ENCODE measurements at regions not wholly inside any gene's neighbourhood (a gene's known extent, or its start where the extent isn't known, plus 50 kb on each side); places are given as distances from the start of the nearest gene placed in this dataset.
"Not testable (repeated sequence)": the region's sequence is repeated elsewhere in the genome, so short reads cannot be mapped to it uniquely, and the experiment has no call there.

DNA sequence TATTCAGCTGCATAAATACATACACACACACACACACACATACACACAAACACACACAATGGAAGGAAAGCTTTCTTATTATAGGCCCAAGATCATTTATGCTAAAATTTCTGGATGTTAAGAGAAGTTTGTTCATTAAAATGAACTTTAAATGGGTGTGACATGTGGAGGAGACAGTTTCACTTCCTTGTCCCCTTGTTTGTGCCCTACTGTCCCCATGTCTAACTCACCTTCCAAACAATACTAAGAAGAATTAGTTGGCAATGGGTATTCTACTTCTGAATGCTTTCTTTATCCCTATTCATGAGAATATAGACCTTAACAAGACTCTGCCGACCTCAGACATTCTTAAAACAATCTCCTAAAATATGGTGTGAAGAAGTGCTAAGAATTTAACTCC, 63.5 kb upstream of the NRIP1 start:
- no peak for TF ChIP-seq ZFX (IDR thresholded peaks at IDR 0.05)
- TF ChIP-seq, protein P1, sequence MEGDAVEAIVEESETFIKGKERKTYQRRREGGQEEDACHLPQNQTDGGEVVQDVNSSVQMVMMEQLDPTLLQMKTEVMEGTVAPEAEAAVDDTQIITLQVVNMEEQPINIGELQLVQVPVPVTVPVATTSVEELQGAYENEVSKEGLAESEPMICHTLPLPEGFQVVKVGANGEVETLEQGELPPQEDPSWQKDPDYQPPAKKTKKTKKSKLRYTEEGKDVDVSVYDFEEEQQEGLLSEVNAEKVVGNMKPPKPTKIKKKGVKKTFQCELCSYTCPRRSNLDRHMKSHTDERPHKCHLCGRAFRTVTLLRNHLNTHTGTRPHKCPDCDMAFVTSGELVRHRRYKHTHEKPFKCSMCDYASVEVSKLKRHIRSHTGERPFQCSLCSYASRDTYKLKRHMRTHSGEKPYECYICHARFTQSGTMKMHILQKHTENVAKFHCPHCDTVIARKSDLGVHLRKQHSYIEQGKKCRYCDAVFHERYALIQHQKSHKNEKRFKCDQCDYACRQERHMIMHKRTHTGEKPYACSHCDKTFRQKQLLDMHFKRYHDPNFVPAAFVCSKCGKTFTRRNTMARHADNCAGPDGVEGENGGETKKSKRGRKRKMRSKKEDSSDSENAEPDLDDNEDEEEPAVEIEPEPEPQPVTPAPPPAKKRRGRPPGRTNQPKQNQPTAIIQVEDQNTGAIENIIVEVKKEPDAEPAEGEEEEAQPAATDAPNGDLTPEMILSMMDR (conservative IDR thresholded peaks at IDR 0.05) = no peak
- H3K27ac ChIP-seq = no peak overlapping the region

DNA sequence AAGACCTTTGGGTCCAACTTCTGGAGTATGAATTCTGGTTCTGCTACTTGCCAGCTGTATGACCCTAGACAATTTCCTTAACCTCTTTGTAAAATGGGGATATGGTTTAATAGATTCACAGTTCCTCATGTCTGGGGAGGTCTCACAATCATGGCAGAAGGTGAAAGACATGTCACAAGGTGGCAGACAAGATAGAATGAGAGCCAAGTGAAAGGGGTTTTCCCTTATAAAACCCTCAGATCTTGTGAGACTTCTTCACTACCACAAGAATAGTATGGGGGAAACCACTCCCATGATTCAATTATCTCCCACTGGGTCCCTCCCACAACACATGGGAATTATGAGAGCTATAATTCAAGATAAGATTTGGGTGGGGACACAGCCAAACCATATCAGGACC, 63.9 kb upstream of the NRIP1 start:
- not testable (repeated sequence) for H3K27ac ChIP-seq

DNA sequence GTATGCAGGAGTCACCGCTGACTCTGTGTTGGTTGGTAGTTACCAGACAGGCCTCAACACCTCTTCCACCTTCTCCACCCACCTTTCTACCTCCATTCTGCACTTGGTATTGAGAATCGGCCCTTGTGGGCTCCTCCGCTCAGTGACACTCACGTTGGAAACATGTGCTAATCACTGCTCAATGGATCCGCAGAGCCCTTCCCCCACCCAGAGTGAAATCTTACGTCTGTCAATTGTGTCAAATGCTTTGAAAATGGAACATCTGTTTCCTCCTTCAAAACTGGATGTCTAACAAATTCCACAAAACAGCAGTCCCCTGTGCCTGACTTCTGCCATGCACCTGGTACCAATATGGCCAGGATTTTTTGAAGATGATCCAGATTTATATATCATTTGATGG, 65.5 kb upstream of the NRIP1 start:
- TF ChIP-seq, protein P1 (conservative IDR thresholded peaks at IDR 0.05) = no peak
- TF ChIP-seq ZFX (IDR thresholded peaks at IDR 0.05) = no peak
- H3K27ac ChIP-seq = no peak overlapping the region

DNA sequence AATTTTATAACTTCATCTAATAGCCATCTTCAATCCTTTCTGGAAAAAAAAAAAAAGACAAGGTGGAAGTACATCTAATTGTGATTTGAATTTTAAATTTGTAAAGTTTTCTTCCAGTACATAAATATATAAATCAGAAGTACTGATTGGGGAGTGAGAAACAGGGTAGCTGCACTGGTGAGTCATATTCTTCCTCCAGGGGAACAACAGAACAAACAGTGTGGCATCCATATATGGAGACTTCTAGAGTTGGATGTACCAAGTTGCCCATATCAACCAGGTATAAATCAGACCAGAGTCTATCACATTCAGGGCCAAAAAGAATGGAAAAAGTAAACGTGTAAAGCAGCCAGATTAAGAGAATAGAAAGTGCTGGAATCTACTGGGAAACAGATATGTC, 66.0 kb upstream of the NRIP1 start:
- TF ChIP-seq ZFX (IDR thresholded peaks at IDR 0.05) = no peak
- TF ChIP-seq, protein P1 (conservative IDR thresholded peaks at IDR 0.05) = no peak

DNA sequence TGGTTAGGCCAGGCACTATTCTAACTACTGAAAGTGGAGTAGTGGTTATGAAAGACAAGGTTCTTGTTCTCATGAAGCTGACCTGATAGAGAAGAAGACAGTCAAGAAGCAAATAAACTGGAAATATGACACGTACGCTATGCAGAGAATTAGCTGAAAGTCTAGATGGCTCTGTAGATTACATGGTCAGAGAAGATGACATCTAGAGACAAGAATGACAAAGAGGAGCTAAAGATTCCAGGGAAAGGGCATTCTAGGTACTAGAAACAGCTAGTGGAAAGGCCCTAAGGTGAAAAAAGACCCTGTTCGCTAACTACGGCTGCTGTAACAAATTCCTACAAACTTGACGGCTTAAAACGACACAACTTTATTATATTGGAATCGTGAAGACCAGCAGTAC, 68.0 kb upstream of the NRIP1 start:
- no peak overlapping the region for H3K27ac ChIP-seq
- no peak for TF ChIP-seq ZFX (IDR thresholded peaks at IDR 0.05)
- TF ChIP-seq, protein P1 (conservative IDR thresholded peaks at IDR 0.05) = no peak

More for the DNA sequence above, 66.0 kb upstream of the NRIP1 start:
- H3K27ac ChIP-seq = no peak overlapping the region

DNA sequence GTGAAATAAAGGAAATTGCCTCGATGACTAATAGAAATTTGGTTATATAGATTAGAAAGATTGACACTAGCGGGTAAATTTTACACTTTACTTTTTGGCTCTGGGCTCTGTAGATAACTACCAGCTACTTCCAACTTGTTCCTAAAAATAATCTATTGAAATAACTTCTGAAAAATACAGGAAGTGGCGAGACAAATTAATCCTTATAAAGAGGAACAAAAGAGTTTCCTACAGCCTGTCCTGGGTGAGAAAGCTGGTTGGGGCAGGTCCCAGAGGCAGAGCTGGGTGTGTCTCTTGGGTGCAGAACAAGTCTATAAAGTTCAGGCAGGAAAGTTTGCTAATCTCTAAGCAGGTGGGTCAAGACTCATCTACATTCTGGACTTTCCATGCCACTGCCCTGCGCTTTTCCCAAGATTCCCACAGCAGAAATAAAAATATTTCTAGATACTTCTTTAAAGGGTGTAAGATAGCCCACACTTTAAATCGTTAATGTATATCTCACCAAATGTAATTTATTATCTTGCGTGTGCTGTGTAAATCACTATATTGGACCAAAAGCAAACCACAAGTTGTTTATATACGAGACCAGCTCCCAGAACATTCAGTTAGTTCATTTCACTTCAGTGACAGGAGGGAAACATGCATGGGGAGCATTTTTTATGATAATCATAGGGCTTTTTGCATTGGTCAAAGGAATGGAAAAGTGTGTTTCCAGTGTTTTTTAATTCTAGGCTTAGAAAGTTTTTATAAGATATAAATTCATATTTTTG, 70.1 kb upstream of the NRIP1 start:
- no peak overlapping the region for H3K27ac ChIP-seq
- no peak for TF ChIP-seq ZFX (IDR thresholded peaks at IDR 0.05)
- TF ChIP-seq, protein P1 (conservative IDR thresholded peaks at IDR 0.05) = no peak

DNA sequence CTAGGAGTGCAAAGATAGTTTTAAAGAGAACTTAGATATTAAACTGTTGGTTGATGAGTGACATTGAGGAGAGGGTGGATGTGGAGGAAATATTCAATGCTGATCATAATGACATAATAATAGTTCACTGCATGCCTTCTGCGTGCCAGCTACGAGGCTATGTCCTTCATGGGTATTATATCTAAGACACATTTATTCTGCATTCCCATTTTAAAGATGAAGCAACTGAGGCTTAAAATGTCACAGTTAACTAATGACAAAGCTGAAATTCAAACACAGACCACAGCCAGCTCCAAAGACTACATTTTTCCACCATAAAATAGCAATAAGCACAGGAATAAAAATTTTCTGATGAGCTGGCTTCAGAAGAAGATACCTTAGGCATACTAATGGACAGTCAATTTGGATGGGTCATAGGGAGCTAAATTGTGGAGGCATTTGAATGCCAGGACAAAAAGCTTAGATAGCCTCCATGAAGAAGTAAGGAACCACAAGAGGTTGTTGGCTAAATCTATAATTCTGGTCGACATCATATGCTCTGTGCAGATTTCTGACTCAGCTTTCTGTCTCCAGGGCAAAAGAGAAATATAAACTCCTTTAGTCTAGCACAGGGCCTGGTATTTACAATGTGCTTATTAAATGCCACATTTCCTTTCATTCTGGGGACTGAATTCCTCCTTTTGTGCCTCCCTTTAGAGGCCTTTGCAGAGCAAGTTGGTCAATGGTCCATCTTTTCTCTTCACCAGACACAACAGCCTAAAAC, 71.2 kb upstream of the NRIP1 start:
- no peak for TF ChIP-seq ZFX (IDR thresholded peaks at IDR 0.05)
- TF ChIP-seq, protein P1 (conservative IDR thresholded peaks at IDR 0.05) = no peak
- H3K27ac ChIP-seq = no peak overlapping the region

Measured in C4-2B (cell line).